Breast epithelium (tissue), 4 donors: ENCODE measurements at regions not wholly inside any gene's neighbourhood (a gene's known extent, or its start where the extent isn't known, plus 50 kb on each side); places are given as distances from the start of the nearest gene placed in this dataset.
"Not testable (repeated sequence)": the region's sequence is repeated elsewhere in the genome, so short reads cannot be mapped to it uniquely, and the experiment has no call there.

Experiments used
- DNase-seq, 2 donors: peaks; one replicate each; pipeline ENCODE4 v3.0.0-alpha.2; 2019; ENCODE audit warnings: low spot score in 2 of 2
- H3K27ac ChIP-seq, 2 donors: fragments of 200-600 bp; sonication (generic) in 1 of 2; one replicate each; pipeline ENCODE4 v1.5.1; 2016 to 2019; ENCODE audit warnings: mild to moderate bottlenecking in 1 of 2
- H3K27me3 ChIP-seq, 2 donors: fragments of 200-600 bp; sonication (generic) in 1 of 2; one replicate each; pipeline versions ENCODE4 v1.5.1 to v1.6.0; 2017 to 2019; ENCODE audit warnings: control low read depth in 1 of 2, mild to moderate bottlenecking in 1 of 2
- H3K36me3 ChIP-seq: fragments of 200-600 bp; one replicate; pipeline ENCODE4 v1.5.1; 2019
- H3K4me1 ChIP-seq, 2 donors: fragments of 200-600 bp; sonication (generic); one replicate each; pipeline ENCODE4 v1.5.1; 2016 to 2019; ENCODE audit warnings: control low read depth in 1 of 2
- H3K4me3 ChIP-seq, 3 donors: fragments of 200-600 bp; sonication (generic); 1 replicate in 2 of 3; 2 replicates in 1 of 3; pipeline ENCODE4 v1.5.1; 2016 to 2019; ENCODE audit warnings: mild to moderate bottlenecking in 3 of 3, moderate library complexity in 2 of 3
- H3K9me3 ChIP-seq, 2 donors: fragments of 200-600 bp; sonication (generic) in 1 of 2; one replicate each; pipeline ENCODE4 v1.5.1; 2016 to 2019; ENCODE audit warnings: control low read depth in 1 of 2
- POLR2A ChIP-seq: fragments of 450-650 bp; IDR thresholded peaks from one replicate; pipeline ENCODE4 v1.6.1; 2016; ENCODE audit warnings: antibody characterized with exemption, mild to moderate bottlenecking, moderate library complexity
- POLR2AphosphoS5 ChIP-seq, 3 donors: sonication (generic); formaldehyde crosslinking; IDR thresholded peaks; one replicate each; pipeline ENCODE4 v1.6.1; 2017; ENCODE audit warnings: antibody characterized with exemption in 3 of 3
- intact Hi-C: fragments of 100-400 bp; cut with DNase I; formaldehyde crosslinking; loops from one replicate; pipeline ENCODE4 v1.15.1; 2023; ENCODE audit warnings: low total_unique reads
- TF ChIP-seq, protein P1 (sequence below), 3 donors: fragments of 450-650 bp; IDR thresholded peaks; one replicate each; pipeline ENCODE4 v1.5.1; 2016 to 2017; ENCODE audit warnings: antibody characterized with exemption in 3 of 3, mild to moderate bottlenecking in 3 of 3, moderate library complexity in 3 of 3

DNA sequence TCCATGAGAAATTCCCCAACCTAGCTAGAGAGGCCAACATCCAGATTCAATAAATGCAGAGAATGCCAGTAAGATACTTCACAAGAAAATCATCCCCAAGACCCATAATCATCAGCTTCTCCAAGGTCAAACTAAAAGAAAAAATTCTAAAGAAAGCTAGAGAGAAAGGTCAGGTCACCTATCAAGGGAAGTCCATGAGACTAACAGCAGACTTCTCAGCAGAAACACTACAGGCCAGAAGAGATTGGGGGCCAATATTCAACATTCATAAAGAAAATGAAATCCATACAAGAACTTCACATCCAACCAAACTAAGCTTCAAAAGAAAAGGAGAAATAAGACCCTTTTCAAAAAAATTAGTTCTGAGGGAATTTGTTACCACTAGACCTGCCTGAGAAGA is 118.8 kb upstream of the ANXA10 start:
- DNase-seq: no peak
- intact Hi-C loops: no loop called here
- H3K9me3 ChIP-seq: peaks cover 14 to 68% of the 10 kb centered on the region in 2 donors
- no peak overlapping the region for H3K27ac ChIP-seq
- TF ChIP-seq POLR2A (no peak), POLR2AphosphoS5 (IDR thresholded peaks at IDR 0.05) (no peak)
- TF ChIP-seq, protein P1, sequence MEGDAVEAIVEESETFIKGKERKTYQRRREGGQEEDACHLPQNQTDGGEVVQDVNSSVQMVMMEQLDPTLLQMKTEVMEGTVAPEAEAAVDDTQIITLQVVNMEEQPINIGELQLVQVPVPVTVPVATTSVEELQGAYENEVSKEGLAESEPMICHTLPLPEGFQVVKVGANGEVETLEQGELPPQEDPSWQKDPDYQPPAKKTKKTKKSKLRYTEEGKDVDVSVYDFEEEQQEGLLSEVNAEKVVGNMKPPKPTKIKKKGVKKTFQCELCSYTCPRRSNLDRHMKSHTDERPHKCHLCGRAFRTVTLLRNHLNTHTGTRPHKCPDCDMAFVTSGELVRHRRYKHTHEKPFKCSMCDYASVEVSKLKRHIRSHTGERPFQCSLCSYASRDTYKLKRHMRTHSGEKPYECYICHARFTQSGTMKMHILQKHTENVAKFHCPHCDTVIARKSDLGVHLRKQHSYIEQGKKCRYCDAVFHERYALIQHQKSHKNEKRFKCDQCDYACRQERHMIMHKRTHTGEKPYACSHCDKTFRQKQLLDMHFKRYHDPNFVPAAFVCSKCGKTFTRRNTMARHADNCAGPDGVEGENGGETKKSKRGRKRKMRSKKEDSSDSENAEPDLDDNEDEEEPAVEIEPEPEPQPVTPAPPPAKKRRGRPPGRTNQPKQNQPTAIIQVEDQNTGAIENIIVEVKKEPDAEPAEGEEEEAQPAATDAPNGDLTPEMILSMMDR (IDR thresholded peaks at IDR 0.05): no peak
- H3K4me3 ChIP-seq: no peak overlapping the region
- H3K36me3 ChIP-seq: no peaks in the 10 kb centered on the region
- no peaks in the 10 kb centered on the region for H3K27me3 ChIP-seq
- H3K4me1 ChIP-seq: no peaks in the 10 kb centered on the region

DNA sequence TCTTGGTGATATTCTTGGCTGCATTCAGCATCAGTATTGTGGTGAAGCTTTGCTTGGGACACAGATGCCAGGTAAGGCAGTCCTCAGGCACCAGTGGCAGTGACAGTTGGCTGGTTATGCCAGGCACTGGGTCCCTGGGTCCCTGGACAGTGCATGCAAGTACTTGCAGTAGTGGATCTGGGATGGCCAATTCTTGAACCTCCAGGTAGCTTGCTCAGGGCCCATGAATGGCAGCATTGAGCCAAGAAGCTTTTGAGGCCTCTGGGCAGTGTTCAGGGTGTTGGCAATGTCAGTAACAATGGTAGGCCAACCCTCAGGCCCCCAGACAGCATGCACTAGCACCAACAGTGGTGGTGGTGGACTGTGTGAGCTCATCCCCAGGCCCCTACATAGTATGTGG is 106.8 kb upstream of the ANXA10 start:
- DNase-seq: no peak
- no peaks in the 10 kb centered on the region for H3K36me3 ChIP-seq
- H3K4me3 ChIP-seq: no peak overlapping the region
- intact Hi-C loops: loop anchor here (5.0 kb wide), 1 partner anchor 202 kb away; no protein-coding TSS in a partner anchor
- TF ChIP-seq POLR2A (no peak), POLR2AphosphoS5 (IDR thresholded peaks at IDR 0.05) (no peak)
- TF ChIP-seq, protein P1 (IDR thresholded peaks at IDR 0.05): no peak
- no peaks in the 10 kb centered on the region for H3K9me3 ChIP-seq
- no peaks in the 10 kb centered on the region for H3K27me3 ChIP-seq
- no peak overlapping the region for H3K27ac ChIP-seq
- H3K4me1 ChIP-seq: no peaks in the 10 kb centered on the region

DNA sequence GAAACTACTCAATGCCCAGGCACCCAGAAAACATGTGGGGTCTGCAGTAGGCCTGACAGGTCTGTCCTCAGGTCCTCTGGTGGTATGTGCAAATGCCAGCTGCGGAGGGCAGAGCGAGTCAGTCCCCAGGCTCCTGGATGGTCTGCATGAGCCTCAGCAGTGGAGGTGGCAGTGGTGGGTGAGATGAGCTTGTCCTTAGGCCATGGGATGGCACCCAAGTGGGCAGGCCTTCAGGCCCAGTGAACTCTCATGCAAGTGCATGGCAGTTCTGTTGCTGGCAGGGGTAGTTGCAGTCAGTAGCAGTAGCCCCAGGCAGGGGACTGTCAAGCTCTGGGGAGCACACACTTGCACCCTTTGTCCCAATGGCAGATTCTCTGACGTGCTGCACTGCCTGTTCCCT is 106.3 kb upstream of the ANXA10 start:
- no peak for TF ChIP-seq POLR2A
- TF ChIP-seq POLR2AphosphoS5 (IDR thresholded peaks at IDR 0.05): no peak
- TF ChIP-seq, protein P1 (IDR thresholded peaks at IDR 0.05): no peak
- Histone ChIP-seq H3K27me3 (no peaks in the 10 kb centered on the region), H3K4me3 (no peak overlapping the region), H3K9me3 (no peaks in the 10 kb centered on the region), H3K4me1 (no peaks in the 10 kb centered on the region), H3K27ac (no peak overlapping the region), H3K36me3 (no peaks in the 10 kb centered on the region)
- intact Hi-C loops: loop anchor here (5.0 kb wide), 1 partner anchor 201 kb away; no protein-coding TSS in a partner anchor
- no peak for DNase-seq

DNA sequence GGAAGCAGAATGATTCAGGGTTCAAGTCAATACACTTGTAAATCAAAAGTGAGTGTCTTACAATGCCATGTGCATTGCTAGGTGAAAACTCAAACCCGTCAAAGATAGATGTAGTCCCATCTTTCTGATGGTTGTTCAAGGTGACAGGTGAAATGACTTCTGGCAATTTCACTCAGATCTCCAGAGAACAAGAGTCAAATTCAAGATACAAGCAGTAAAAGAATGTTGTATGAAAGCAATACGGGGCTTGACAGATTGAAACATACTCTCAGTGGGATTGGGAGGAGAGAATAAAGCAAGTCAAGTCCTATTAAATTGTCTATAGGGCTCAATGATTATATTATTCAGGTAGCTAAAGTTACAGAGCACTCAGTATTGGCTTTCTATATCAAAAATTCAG is 105.1 kb upstream of the ANXA10 start:
- Histone ChIP-seq H3K4me1 (no peaks in the 10 kb centered on the region), H3K36me3 (no peaks in the 10 kb centered on the region), H3K9me3 (no peaks in the 10 kb centered on the region), H3K27me3 (no peaks in the 10 kb centered on the region), H3K4me3 (no peak overlapping the region), H3K27ac (no peak overlapping the region)
- no peak for DNase-seq
- intact Hi-C loops: loop anchor here (5.0 kb wide), 1 partner anchor 200 kb away; no protein-coding TSS in a partner anchor
- TF ChIP-seq POLR2AphosphoS5 (IDR thresholded peaks at IDR 0.05): no peak
- TF ChIP-seq, protein P1 (IDR thresholded peaks at IDR 0.05): no peak

DNA sequence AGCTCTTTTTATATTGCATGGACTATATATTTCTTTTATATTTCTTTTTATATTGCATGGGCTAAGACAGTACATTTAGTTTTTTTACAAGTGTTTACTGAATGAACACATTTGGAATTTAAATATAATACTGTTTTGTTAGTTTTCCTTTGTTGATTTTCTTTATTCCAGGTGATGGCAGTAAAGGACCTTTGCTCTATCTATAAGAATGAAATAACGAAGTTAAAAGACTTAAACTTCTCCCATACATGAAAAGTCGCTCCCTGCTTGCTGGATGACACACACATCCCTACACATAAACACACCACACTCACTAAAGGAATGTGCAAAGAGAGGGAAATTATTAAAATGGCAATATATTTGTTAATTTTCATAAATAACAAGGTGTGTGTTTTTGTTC is 102.5 kb upstream of the ANXA10 start:
- no peak for DNase-seq
- H3K4me3 ChIP-seq: no peak overlapping the region
- H3K9me3 ChIP-seq: peaks cover 0 to 3% of the 10 kb centered on the region in 2 donors
- no peaks in the 10 kb centered on the region for H3K36me3 ChIP-seq
- TF ChIP-seq, protein P1 (IDR thresholded peaks at IDR 0.05): no peak
- TF ChIP-seq POLR2AphosphoS5 (IDR thresholded peaks at IDR 0.05) (no peak), POLR2A (no peak)
- H3K4me1 ChIP-seq: no peaks in the 10 kb centered on the region
- no peaks in the 10 kb centered on the region for H3K27me3 ChIP-seq
- intact Hi-C loops: loop anchor here (5.0 kb wide), 1 partner anchor 197 kb away; no protein-coding TSS in a partner anchor
- H3K27ac ChIP-seq: no peak overlapping the region

DNA sequence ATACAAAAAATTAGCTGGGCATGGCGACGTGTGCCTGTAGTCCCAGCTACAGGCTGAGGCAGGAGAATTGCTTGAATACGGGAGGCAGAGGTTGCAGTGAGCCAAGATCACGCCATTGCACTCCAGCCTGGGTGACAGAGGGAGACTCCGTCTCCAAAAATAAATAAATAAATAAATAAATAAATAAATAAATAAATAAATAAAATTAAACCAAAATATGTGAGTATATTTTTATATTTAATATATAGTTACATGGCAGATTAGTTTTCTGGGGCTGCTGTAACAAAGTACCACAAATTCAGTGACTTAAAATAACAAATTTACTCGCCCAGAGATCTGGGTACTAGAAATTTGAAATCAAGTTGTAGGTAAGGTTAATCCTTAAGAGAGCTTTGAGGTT is 84.2 kb upstream of the ANXA10 start:
- not testable (repeated sequence) for H3K9me3 ChIP-seq

More for the DNA sequence above, 84.2 kb upstream of the ANXA10 start:
- H3K36me3 ChIP-seq, H3K27ac ChIP-seq, DNase-seq, H3K4me1 ChIP-seq, H3K27me3 ChIP-seq, H3K4me3 ChIP-seq, intact Hi-C loops: not testable (repeated sequence)
